Right renal pelvis (tissue), 4 donors: ENCODE measurements at regions not wholly inside any gene's neighbourhood (a gene's known extent, or its start where the extent isn't known, plus 50 kb on each side); places are given as distances from the start of the nearest gene placed in this dataset.

Source experiments
- DNase-seq, 4 donors: peaks; one replicate each; pipeline ENCODE4 v3.0.0-alpha.2; 2013; ENCODE audit warnings: low read depth in 4 of 4, low spot score in 3 of 4, missing footprints in 1 of 4

GRCh38 chr6:102582569-102582968, 1189.1 kb downstream of the GRIK2 start:
- no peak for DNase-seq

GRCh38 chr6:102581378-102582124, 1188.0 kb downstream of the GRIK2 start:
- DNase-seq: no peak

DNA sequence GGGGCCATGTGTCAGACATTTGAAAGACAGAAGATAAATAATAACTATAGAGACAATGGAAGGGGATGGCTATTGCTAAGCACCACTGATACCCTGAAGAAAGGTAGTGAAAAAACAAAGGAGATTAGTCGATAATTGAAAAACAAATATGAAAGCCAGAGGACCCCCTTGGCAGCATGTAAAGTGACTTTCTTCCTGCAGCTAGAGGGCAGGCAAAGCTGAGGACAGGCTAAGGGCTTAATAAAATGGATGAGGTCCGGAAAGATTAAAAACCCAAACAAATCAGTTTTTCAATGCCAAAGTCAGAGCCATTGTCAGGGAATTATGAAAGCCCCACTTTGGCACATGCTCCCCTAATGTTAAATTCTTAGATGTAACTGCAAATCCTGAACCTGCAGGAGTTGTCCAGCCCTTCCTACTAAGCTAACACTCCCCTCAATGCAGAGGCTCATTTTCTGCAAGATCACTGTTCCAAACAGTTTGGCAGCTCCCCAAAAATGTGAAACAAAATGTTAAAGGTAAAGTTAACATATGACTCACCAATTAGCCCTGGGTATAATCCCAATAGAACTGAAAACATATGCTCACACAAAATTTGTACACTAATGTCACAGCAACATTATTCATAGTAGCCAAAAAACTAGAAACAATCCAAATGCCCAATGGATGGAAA, 1177.9 kb downstream of the GRIK2 start:
- DNase-seq: no peak

GRCh38 chr6:102562713-102563112, 1169.2 kb downstream of the GRIK2 start:
- no peak for DNase-seq

DNA sequence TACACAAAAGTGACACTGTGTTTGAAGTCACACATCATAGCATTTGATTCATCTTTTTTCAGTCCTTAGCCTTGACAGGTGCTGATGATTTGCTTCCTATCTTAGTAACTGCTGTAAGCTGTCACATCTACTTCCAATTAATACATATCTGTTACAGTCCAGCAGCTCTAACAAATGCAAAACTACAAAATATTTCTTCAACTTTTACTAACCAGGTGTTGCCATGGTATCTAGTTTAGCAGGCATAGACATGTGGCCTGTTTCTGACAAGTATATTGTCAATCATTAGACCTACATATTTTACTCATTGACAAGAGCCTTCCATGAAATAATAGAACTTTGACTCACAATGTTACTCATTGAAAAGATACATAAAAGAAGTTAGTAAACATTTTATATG, 1159.7 kb downstream of the GRIK2 start:
- no peak for DNase-seq

GRCh38 chr6:102549221-102549874, 1155.8 kb downstream of the GRIK2 start:
- DNase-seq: no peak

- DNase-seq: no peak
Measured at GRCh38 chr6:102525336-102525735, 1131.8 kb downstream of the GRIK2 start.

GRCh38 chr6:102520966-102521365, 1127.5 kb downstream of the GRIK2 start:
- no peak for DNase-seq

GRCh38 chr6:102517506-102517905, 1124.0 kb downstream of the GRIK2 start:
- DNase-seq: no peak

DNA sequence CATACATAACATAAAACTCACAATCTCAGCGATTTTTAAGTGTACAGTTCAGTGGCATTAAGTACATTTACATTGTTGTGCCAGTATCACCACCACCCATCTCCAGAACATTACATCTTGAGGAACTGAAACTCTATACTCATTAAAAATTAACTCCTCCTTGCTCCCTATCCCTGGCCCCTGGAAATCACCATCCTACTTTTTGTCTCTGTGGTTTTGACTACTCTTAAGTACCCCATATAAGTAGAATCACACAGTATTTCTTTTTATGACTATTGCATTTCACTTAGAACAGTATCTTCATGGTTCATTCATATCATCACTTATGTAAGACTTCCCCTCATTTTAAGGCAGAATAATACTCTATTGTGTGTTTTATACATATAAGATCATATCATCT, 1108.1 kb downstream of the GRIK2 start:
- no peak for DNase-seq

- no peak for DNase-seq
Measured at GRCh38 chr6:102494808-102495207, 1101.3 kb downstream of the GRIK2 start.

- no peak for DNase-seq
Measured at GRCh38 chr6:102493485-102493884, 1100.0 kb downstream of the GRIK2 start.

GRCh38 chr6:102488729-102489128, 1095.2 kb downstream of the GRIK2 start:
- no peak for DNase-seq

- no peak for DNase-seq
Measured at GRCh38 chr6:102485480-102485879, 1092.0 kb downstream of the GRIK2 start.

- DNase-seq: no peak
Measured at GRCh38 chr6:102474041-102474807, 1080.7 kb downstream of the GRIK2 start.

DNA sequence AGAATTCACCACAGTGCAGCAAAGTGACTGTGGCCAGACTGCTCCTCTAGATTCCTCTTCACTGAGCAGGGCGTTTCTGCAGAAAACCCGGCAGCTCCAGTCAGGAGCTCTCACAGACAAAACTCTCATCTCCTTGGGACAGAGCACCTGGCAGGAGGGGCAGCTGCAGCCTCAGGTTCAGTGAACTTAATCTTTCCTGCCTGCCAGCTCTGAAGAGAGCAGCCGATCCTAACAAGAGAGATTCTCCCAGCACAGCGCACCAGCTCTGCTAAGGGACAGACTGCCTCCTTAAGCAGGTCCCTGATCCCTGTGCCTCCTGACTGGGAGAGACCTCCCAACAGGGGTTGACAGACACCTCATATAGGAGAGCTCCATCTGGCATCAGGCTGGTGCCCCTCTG, 1065.5 kb downstream of the GRIK2 start:
- no peak for DNase-seq

GRCh38 chr6:102438171-102438570, 1044.7 kb downstream of the GRIK2 start:
- DNase-seq: no peak

GRCh38 chr6:102417368-102417998, 1024.0 kb downstream of the GRIK2 start:
- no peak for DNase-seq

GRCh38 chr6:102415891-102416290, 1022.4 kb downstream of the GRIK2 start:
- no peak for DNase-seq

DNA sequence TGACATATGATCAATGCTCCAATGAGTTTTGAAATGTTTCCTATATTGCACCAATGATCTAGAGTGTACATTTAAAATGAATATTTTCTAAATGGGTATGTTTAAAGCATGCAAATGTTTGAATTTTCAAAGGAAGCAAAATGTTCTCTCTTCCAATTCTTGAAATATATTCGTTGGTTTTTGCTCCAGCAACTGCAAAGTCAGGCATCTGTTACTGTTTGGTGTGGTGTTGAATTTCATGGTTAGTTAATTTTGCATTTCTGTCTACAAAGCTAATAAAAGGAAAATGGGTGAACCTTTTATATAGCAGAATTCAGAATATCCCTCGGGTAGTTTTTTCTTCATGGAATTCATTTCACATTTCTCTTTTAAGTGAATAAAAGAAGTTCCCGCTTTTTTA, 1018.3 kb downstream of the GRIK2 start:
- no peak for DNase-seq
